ENCODE measurements at regions not wholly inside any gene's neighbourhood (a gene's known extent, or its start where the extent isn't known, plus 50 kb on each side); places are given as distances from the start of the nearest gene placed in this dataset.
A peak's percentile ranks its signal among the peaks of the same experiment; 100 is the strongest.

DNA sequence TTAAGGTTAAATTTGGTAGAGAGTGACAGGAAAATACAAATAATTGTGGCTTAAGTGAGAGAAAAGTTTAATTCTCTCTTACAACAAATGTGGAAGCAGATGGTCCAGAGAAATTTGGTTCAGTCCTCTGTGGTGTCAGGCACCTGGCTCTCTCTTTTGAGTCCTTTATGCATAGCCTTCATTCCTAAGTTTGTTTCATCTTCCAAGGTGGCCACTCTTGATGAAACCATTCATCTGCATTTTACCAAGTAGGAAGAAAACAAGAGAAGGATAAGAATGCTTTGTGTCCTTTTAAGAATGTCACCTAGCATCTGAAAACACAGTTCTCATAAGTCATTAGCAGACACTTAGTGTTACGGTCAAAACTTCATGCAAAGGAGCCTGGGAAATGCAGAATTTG lies 442.5 kb downstream of the CCER1 start:
- no peaks in the 10 kb centered on the region for H3K79me2 ChIP-seq (ENCODE audit: low read length)
- H3K36me3 ChIP-seq (replicated peaks; ENCODE audit: low read depth, low read length): no peaks in the 10 kb centered on the region
- H3K9ac ChIP-seq (ENCODE audit: low read length): no peak overlapping the region
- H3K4me2 ChIP-seq (ENCODE audit: low read length): peak overlapping the region; percentile 16
- H3K27me3 ChIP-seq (ENCODE audit: low read depth, low read length): no peaks in the 10 kb centered on the region
- no peak overlapping the region for H3K4me3 ChIP-seq (ENCODE audit: low read length)
- no peaks in the 10 kb centered on the region for H3K9me3 ChIP-seq (ENCODE audit: insufficient read depth, low read length)
- no peaks in the 10 kb centered on the region for H4K20me1 ChIP-seq (ENCODE audit: insufficient read depth, low read length)
- H2AFZ ChIP-seq (ENCODE audit: low read depth, low read length): peak overlapping the region; percentile 22; the same call in 1 of the 2 replicates
- TF ChIP-seq, protein P1, sequence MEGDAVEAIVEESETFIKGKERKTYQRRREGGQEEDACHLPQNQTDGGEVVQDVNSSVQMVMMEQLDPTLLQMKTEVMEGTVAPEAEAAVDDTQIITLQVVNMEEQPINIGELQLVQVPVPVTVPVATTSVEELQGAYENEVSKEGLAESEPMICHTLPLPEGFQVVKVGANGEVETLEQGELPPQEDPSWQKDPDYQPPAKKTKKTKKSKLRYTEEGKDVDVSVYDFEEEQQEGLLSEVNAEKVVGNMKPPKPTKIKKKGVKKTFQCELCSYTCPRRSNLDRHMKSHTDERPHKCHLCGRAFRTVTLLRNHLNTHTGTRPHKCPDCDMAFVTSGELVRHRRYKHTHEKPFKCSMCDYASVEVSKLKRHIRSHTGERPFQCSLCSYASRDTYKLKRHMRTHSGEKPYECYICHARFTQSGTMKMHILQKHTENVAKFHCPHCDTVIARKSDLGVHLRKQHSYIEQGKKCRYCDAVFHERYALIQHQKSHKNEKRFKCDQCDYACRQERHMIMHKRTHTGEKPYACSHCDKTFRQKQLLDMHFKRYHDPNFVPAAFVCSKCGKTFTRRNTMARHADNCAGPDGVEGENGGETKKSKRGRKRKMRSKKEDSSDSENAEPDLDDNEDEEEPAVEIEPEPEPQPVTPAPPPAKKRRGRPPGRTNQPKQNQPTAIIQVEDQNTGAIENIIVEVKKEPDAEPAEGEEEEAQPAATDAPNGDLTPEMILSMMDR (IDR thresholded peaks at IDR 0.05; ENCODE audit: low read depth, low read length): no peak
- TF ChIP-seq EZH2phosphoT487 (IDR thresholded peaks at IDR 0.05; ENCODE audit: low read depth): no peak
- H3K27ac ChIP-seq (ENCODE audit: low read length): peak overlapping the region; percentile 12
- H3K4me1 ChIP-seq (ENCODE audit: low read length): peaks cover 43% of the 10 kb centered on the region

DNA sequence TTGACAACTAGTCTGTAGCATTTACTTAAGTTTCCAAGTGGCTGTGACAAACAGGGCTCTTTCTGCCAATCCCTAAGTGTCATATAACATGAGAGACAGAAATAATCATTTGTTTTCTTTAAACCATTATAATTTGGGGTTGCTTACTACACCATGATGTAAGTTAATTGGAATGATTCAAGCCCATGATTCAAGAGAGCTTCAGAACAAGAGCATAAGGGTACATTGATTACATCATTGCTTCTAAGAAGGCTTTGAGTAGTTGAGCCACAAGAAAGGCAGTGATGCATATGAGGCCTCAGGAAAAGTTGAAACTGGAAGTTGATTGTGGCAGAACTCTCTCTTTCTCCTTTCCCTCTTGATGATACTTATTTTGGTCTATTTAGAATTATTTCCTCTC lies 444.0 kb downstream of the CCER1 start:
- H3K9ac ChIP-seq (ENCODE audit: low read length): no peak overlapping the region
- no peaks in the 10 kb centered on the region for H4K20me1 ChIP-seq (ENCODE audit: insufficient read depth, low read length)
- no peaks in the 10 kb centered on the region for H3K27me3 ChIP-seq (ENCODE audit: low read depth, low read length)
- no peak overlapping the region for H3K4me2 ChIP-seq (ENCODE audit: low read length)
- H3K4me3 ChIP-seq (ENCODE audit: low read length): no peak overlapping the region
- H2AFZ ChIP-seq (ENCODE audit: low read depth, low read length): no peak overlapping the region
- H3K36me3 ChIP-seq (replicated peaks; ENCODE audit: low read depth, low read length): no peaks in the 10 kb centered on the region
- H3K79me2 ChIP-seq (ENCODE audit: low read length): no peaks in the 10 kb centered on the region
- H3K4me1 ChIP-seq (ENCODE audit: low read length): peaks cover 33% of the 10 kb centered on the region
- no peak for TF ChIP-seq EZH2phosphoT487 (IDR thresholded peaks at IDR 0.05; ENCODE audit: low read depth)
- no peak overlapping the region for H3K27ac ChIP-seq (ENCODE audit: low read length)
- H3K9me3 ChIP-seq (ENCODE audit: insufficient read depth, low read length): no peaks in the 10 kb centered on the region

DNA sequence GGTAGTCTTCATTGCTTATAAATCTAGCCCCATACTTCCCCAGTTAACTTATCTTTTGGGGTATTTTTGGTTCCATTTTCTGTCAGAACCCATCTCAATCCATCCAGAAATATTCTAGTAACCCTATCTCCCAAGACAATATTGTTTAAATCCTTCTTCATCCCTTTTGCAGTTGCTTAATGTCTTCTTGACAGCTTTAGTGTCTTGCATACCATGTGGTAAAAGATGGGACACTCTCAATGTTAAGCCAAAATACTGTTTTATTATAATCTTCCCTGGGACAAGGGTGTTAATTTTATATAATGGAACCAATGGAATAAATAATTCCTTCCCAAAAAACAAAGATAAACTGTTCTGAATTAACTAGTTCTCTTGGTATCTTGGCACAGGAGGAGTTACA lies 450.2 kb downstream of the CCER1 start:
- TF ChIP-seq, protein P1 (IDR thresholded peaks at IDR 0.05; ENCODE audit: low read depth, low read length): no peak
- no peak for TF ChIP-seq EZH2phosphoT487 (IDR thresholded peaks at IDR 0.05; ENCODE audit: low read depth)
- peaks cover 6% of the 10 kb centered on the region for H3K4me1 ChIP-seq (ENCODE audit: low read length)
- no peaks in the 10 kb centered on the region for H3K9me3 ChIP-seq (ENCODE audit: insufficient read depth, low read length)
- H3K4me2 ChIP-seq (ENCODE audit: low read length): no peak overlapping the region
- H3K9ac ChIP-seq (ENCODE audit: low read length): no peak overlapping the region
- H2AFZ ChIP-seq (ENCODE audit: low read depth, low read length): no peak overlapping the region
- no peak overlapping the region for H3K4me3 ChIP-seq (ENCODE audit: low read length)
- no peaks in the 10 kb centered on the region for H3K79me2 ChIP-seq (ENCODE audit: low read length)
- no peak overlapping the region for H3K27ac ChIP-seq (ENCODE audit: low read length)
- no peaks in the 10 kb centered on the region for H3K27me3 ChIP-seq (ENCODE audit: low read depth, low read length)
- no peaks in the 10 kb centered on the region for H4K20me1 ChIP-seq (ENCODE audit: insufficient read depth, low read length)
- H3K36me3 ChIP-seq (replicated peaks; ENCODE audit: low read depth, low read length): no peaks in the 10 kb centered on the region

DNA sequence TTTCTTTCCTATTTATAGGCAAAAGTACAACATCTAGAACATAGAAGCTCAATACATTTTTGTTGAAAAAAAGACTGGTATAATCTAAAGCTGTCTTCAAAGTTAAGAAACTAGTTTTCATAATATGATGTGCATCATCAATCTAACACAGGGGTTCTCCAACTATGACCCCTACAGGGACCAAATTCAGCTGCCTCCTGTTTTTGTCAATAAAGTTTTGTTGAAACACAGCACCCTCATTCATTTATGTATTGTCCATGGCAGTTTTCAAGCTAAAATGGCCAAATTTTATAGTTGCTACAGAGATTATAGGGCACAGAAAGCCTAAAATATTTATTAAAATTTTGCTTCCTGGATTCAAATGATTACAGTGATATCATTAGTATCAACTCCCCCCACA lies 452.9 kb downstream of the CCER1 start:
- Histone ChIP-seq H4K20me1 (ENCODE audit: insufficient read depth, low read length) (no peaks in the 10 kb centered on the region), H3K9ac (ENCODE audit: low read length) (no peak overlapping the region), H3K4me1 (ENCODE audit: low read length) (peaks cover 6% of the 10 kb centered on the region), H2AFZ (ENCODE audit: low read depth, low read length) (no peak overlapping the region), H3K4me3 (ENCODE audit: low read length) (no peak overlapping the region), H3K9me3 (ENCODE audit: insufficient read depth, low read length) (no peaks in the 10 kb centered on the region), H3K79me2 (ENCODE audit: low read length) (no peaks in the 10 kb centered on the region), H3K36me3 (replicated peaks; ENCODE audit: low read depth, low read length) (no peaks in the 10 kb centered on the region), H3K4me2 (ENCODE audit: low read length) (no peak overlapping the region), H3K27me3 (ENCODE audit: low read depth, low read length) (no peaks in the 10 kb centered on the region), H3K27ac (ENCODE audit: low read length) (no peak overlapping the region)
- TF ChIP-seq EZH2phosphoT487 (IDR thresholded peaks at IDR 0.05; ENCODE audit: low read depth): no peak
- TF ChIP-seq, protein P1 (IDR thresholded peaks at IDR 0.05; ENCODE audit: low read depth, low read length): no peak

DNA sequence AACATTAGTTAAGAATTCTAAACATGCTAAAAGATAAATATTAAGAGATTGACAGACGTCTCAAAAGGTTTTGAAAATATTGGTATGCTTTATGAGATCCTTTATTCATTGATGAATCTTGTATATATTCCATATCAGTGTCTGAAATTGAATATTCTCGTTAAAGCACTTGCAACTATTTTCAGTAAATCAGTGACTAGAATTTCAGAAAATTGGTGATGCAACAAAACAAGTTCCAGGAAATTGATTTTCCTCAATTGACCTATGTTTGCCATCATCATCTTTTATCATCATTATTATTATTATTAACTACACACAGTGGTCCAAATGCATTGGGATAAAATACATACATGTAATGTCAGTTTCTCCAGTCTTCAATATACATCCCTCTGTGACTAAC lies 453.6 kb downstream of the CCER1 start:
- TF ChIP-seq EZH2phosphoT487 (IDR thresholded peaks at IDR 0.05; ENCODE audit: low read depth): no peak
- TF ChIP-seq, protein P1 (IDR thresholded peaks at IDR 0.05; ENCODE audit: low read depth, low read length): no peak
- peaks cover 6% of the 10 kb centered on the region for H3K4me1 ChIP-seq (ENCODE audit: low read length)
- H3K9ac ChIP-seq (ENCODE audit: low read length): no peak overlapping the region
- no peaks in the 10 kb centered on the region for H3K36me3 ChIP-seq (replicated peaks; ENCODE audit: low read depth, low read length)
- no peak overlapping the region for H2AFZ ChIP-seq (ENCODE audit: low read depth, low read length)
- no peak overlapping the region for H3K4me3 ChIP-seq (ENCODE audit: low read length)
- H4K20me1 ChIP-seq (ENCODE audit: insufficient read depth, low read length): no peaks in the 10 kb centered on the region
- no peak overlapping the region for H3K4me2 ChIP-seq (ENCODE audit: low read length)
- no peaks in the 10 kb centered on the region for H3K9me3 ChIP-seq (ENCODE audit: insufficient read depth, low read length)
- no peaks in the 10 kb centered on the region for H3K79me2 ChIP-seq (ENCODE audit: low read length)
- no peak overlapping the region for H3K27ac ChIP-seq (ENCODE audit: low read length)
- no peaks in the 10 kb centered on the region for H3K27me3 ChIP-seq (ENCODE audit: low read depth, low read length)
